Activated T-cell treated with anti-CD3 and anti-CD28 coated beads, Interleukin-2, amount 50 U/mL, for 24 hours (primary cell): ENCODE measurements at regions not wholly inside any gene's neighbourhood (a gene's known extent, or its start where the extent isn't known, plus 50 kb on each side); places are given as distances from the start of the nearest gene placed in this dataset.

Experiments used
- DNase-seq: peaks from one replicate; pipeline ENCODE4 v3.0.0-alpha.2; 2020
- H3K27ac Mint-ChIP-seq: 2 replicates; pipeline ENCODE4 v1.8.0; 2020; ENCODE audit warnings: mild to moderate bottlenecking, mixed read lengths
- H3K27me3 Mint-ChIP-seq: 2 replicates; pipeline ENCODE4 v1.8.0; 2020; ENCODE audit warnings: mixed read lengths
- H3K36me3 Mint-ChIP-seq: 2 replicates; pipeline ENCODE4 v1.8.0; 2020; ENCODE audit warnings: low read depth, mixed read lengths
- H3K4me1 Mint-ChIP-seq: 2 replicates; pipeline ENCODE4 v1.8.0; 2020; ENCODE audit warnings: low read depth, mixed read lengths
- H3K4me3 Mint-ChIP-seq: 2 replicates; pipeline ENCODE4 v1.8.0; 2020; ENCODE audit warnings: mild to moderate bottlenecking, moderate library complexity, mixed read lengths
- H3K9me3 Mint-ChIP-seq: 2 replicates; pipeline ENCODE4 v1.8.0; 2020; ENCODE audit warnings: mixed read lengths

DNA sequence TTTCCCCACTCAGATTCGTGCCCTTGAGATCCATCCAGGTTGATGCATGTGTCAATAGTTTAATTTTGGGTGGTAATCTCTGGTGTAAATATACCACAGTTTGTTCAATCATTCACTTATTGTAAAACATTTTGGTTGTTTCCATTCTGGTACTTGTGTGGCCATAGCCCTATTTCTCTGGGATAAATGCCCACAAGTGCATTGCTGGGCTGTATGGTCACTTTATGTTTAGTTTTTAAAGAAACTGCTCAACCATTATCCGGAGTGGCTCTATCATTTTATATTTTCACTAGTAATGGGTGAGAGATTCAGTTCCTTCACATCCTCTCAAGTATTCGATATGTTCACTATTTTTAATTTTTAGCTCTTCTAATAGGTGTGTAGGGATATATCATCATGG lies 60.7 kb upstream of the RNF24 start:
- DNase-seq, result no peak

DNA sequence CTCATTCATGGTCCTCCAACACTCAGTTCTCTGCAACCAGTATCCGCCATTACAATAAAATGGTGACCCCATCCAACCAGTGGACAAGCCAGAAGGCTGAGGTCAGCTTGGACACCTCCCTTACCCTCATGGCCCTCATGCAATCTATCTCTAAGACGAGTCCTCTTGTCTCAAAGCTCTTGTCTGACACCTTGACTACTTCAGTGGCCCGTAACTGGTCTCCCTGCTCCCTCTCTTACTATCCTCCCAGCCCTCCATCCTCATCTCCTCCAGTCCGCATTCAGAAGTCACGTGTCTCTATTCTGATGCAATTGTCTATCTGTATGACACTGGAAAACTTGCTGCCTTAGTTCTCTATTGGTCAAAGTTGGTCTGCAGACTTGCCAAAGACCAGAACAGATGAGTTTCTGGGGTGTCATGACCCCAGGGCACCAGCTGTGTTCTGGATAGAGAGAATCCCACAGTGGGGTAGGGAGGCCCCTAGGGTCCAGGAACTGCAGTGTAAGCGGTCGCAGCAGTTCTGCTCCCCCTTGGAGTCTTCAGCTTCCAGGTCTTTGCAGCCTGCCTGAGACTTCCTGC lies 59.6 kb upstream of the RNF24 start:
- no peaks in the 10 kb centered on the region for H3K27me3 Mint-ChIP-seq
- H3K27ac Mint-ChIP-seq, result no peak overlapping the region
- no peak for DNase-seq
- no peaks in the 10 kb centered on the region for H3K9me3 Mint-ChIP-seq
- no peaks in the 10 kb centered on the region for H3K36me3 Mint-ChIP-seq
- peaks cover 10% of the 10 kb centered on the region for H3K4me1 Mint-ChIP-seq
- no peak overlapping the region for H3K4me3 Mint-ChIP-seq

More for the DNA sequence above, 60.7 kb upstream of the RNF24 start:
- Mint-ChIP-seq H3K4me1 (peaks cover 10% of the 10 kb centered on the region), H3K27me3 (no peaks in the 10 kb centered on the region), H3K27ac (no peak overlapping the region), H3K4me3 (no peak overlapping the region), H3K9me3 (no peaks in the 10 kb centered on the region), H3K36me3 (no peaks in the 10 kb centered on the region)

DNA sequence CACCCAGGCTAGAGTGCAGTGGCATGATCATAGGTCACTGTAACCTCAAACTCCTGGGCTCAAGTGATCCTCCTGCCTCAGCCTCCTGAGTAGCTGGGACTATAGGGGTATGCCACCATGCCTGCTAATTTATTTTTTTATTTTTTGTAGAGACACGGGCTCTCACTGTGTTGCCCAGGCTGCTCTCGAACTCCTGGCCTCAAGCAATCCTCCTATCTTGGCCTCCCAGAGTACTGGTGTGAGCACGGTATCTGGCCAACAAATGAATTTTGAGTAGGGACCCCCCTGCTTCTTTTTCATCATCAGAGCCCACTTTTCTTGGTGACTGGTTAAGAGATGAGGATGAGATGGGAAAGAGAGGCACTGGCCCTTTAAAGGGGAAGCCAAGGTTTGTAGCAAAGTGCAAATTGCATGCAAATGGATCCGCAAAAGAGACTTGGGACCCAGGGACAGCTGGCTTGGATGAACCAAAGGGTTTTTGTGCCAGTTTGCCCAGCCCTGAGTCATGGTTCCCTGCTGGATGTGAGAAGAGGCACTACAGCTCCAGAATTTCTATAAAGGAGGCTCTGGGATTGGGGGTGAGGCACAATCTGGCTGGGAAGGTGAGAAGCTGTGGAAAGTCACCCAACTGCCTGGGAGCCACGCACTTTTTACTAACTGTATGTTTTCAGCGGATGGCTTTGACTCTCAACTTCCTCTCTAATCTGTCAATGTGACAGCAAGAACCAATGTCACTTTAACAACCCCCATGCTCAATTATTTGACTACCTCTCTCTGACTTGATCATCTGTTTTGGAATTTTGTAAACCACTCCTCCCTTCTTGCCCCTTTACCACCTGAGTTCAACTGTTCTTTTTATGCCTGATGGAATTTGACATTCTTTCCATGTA lies 58.7 kb upstream of the RNF24 start:
- Mint-ChIP-seq H3K9me3 (no peaks in the 10 kb centered on the region), H3K36me3 (no peaks in the 10 kb centered on the region), H3K4me3 (no peak overlapping the region), H3K4me1 (peaks cover 10% of the 10 kb centered on the region), H3K27me3 (no peaks in the 10 kb centered on the region), H3K27ac (no peak overlapping the region)
- no peak for DNase-seq

DNA sequence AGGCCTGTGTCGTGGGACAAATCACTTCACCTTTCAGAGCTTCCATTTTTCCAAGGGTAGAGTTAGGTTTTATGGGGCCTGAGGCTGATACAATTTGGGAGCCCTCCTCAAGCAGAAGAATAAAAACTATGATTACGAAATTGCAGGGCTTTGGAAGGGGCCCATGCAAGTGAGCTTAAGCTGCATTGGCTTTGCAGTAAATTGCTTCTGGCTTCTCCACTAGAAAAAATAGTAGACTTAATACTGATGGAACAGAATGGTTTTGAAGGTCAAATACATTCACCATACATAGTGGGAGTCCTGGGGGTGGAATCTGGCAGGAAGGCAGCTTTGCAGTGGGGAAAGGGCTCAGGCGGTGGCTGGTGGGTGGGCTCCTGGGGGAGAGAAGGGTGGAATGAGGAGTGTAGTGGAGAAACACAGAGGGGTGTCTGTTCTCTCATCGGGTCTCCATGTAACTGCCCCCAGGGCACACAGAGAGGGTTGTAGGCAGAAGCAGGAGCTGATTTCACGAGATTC lies 55.9 kb upstream of the RNF24 start:
- no peak for DNase-seq
- Mint-ChIP-seq H3K27ac (no peak overlapping the region), H3K4me3 (no peak overlapping the region), H3K27me3 (no peaks in the 10 kb centered on the region), H3K36me3 (no peaks in the 10 kb centered on the region), H3K9me3 (no peaks in the 10 kb centered on the region), H3K4me1 (peaks cover 9% of the 10 kb centered on the region)

DNA sequence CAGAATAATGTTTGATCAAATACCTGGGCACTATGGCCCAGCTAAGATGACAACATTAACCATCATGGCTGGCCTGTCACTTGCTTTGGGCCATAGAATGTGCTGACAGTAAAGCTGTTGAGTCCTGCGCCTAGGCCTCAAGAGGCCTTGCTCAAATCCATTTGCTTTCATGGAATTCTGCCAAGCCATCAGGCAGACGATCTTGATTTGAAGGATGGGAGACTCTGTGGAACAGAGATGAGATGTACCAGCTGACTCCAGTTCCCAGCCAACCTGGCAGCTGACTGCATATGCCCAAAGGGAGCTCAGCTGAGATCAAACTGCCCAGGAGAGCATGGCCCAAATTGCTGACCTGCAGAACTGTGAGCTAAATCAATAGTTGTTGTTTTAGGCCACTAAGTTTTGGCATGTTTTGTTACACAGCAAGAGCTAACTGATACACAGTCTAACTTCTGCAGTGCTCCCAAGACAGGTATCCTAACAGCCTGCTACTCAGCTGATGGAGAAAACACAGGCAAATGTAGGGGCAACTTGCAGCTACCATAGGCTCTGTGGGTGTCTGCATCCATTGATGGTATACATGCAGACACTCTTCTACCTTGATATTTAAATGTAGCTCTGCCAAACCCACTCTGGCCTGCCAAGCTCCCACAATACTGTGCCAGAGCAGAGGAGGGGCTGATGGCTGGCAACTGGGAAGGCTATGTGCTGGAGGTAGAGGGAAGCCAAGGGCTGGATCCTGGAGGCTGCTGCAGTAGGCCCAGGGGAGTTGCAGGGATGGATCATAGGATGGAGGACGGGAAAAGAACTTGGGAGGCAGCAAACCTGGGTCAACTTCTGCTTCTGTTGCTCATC lies 55.2 kb upstream of the RNF24 start:
- Mint-ChIP-seq H3K9me3 (no peaks in the 10 kb centered on the region), H3K36me3 (no peaks in the 10 kb centered on the region), H3K4me1 (peaks cover 15% of the 10 kb centered on the region), H3K27me3 (no peaks in the 10 kb centered on the region), H3K27ac (no peak overlapping the region), H3K4me3 (no peak overlapping the region)
- DNase-seq, result no peak

DNA sequence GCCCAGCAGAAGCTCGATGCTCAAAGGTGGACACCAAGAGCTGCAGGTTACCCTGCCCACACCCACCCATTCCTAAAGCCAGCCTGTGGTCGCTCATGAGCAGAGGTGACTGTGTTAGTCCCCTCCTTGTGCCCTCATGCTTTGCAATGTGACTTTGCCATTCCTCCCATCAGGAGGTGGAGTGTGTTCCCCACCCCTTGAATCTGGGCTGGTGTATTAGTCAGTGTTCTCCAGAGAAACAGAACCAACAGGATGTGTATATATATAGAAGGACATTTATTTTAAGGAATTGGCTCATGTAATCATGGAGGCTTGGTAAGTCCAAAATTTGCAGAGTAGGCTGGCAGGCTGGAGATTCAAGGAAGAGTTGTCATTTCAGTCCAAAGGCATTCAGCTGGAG lies 54.4 kb upstream of the RNF24 start:
- DNase-seq, result no peak
- H3K36me3 Mint-ChIP-seq, result no peaks in the 10 kb centered on the region
- H3K4me1 Mint-ChIP-seq, result peaks cover 15% of the 10 kb centered on the region
- H3K9me3 Mint-ChIP-seq, result no peaks in the 10 kb centered on the region
- H3K27me3 Mint-ChIP-seq, result no peaks in the 10 kb centered on the region
- H3K4me3 Mint-ChIP-seq, result no peak overlapping the region
- no peak overlapping the region for H3K27ac Mint-ChIP-seq

- Mint-ChIP-seq H3K27me3 (no peaks in the 10 kb centered on the region), H3K4me1 (peaks cover 15% of the 10 kb centered on the region), H3K9me3 (no peaks in the 10 kb centered on the region), H3K36me3 (no peaks in the 10 kb centered on the region), H3K4me3 (no peak overlapping the region), H3K27ac (no peak overlapping the region)
- DNase-seq, result no peak
Observed at GRCh38 chr20:4068708-4069107, 53.4 kb upstream of the RNF24 start.

DNA sequence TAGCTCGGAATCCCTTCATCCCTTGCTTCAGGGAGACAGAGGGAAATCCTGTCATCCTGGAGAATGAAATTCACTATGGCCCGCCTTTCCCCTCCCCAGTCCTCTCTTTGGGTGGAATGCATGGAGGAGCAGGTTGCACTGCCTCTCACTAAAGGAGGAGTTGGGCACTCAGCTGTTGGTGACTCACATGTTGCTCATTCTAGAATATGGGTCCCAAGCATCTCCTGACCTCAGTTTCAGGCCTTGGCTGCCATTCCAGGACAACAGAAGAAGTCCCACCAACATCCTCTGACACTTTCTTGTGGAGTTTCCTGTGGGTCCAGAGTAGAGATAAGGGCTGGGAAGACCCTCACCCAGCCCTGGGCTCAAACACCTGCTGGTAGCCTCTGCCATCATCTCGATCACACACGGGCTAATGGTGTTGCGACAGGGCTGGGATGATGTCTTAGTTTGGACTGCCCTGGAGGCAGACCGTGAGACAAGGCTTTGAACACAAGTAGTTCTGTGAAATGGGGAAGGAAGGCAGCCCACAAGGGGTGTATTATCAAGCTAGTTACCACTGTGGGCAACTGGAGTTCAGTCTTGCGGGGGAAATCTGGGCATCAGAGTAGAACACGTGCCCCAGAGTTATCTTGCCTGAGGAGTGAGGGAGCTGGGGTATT lies 52.4 kb upstream of the RNF24 start:
- no peak for DNase-seq
- Mint-ChIP-seq H3K4me1 (peaks cover 15% of the 10 kb centered on the region), H3K27me3 (no peaks in the 10 kb centered on the region), H3K9me3 (no peaks in the 10 kb centered on the region), H3K36me3 (no peaks in the 10 kb centered on the region), H3K27ac (no peak overlapping the region), H3K4me3 (no peak overlapping the region)

DNA sequence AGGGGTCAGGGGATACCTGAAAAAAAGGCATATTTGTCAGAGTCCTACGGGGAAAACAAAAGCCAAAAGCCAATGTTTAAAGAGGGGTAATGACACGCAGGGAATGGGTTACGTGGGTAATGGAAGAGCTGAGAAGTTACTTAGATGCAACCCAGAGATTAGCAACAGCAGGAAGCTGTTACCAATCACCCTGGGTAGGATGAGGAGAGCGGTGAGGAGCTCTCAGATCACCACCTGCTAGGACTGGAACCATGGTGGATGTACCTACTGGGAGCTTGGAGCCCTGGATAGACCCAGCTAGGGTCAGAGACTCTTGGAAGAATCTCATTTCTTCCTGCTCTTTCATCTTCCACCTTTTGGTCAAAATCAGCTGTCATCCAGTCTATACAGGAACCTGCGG lies 51.2 kb upstream of the RNF24 start:
- DNase-seq, result no peak
- H3K27ac Mint-ChIP-seq, result no peak overlapping the region
- H3K36me3 Mint-ChIP-seq, result no peaks in the 10 kb centered on the region
- H3K27me3 Mint-ChIP-seq, result no peaks in the 10 kb centered on the region
- H3K4me1 Mint-ChIP-seq, result peaks cover 15% of the 10 kb centered on the region
- H3K4me3 Mint-ChIP-seq, result no peak overlapping the region
- no peaks in the 10 kb centered on the region for H3K9me3 Mint-ChIP-seq

DNA sequence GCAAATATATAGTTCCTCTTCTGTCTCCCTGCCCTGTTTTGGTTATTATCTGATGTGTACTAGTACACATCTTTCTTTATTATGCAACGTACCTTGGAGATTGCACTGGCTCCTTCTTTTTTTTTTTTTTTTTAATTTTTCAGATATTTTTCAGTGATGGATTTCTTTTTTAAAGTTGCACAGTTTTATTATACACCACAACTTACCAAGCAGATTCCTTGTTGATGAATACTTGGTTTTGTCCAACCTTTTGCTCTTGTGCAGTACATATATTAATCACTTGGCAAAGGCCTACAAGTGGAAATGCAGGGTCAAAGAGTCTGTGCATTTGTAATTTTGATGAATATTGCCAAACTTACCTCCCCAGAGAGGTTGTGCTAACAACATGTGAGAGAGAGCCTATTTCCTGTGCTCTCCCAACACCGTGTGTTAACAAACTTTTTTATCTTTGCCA lies 50.1 kb upstream of the RNF24 start:
- H3K27ac Mint-ChIP-seq, result no peak overlapping the region
- no peak overlapping the region for H3K4me3 Mint-ChIP-seq
- no peaks in the 10 kb centered on the region for H3K36me3 Mint-ChIP-seq
- no peaks in the 10 kb centered on the region for H3K9me3 Mint-ChIP-seq
- H3K4me1 Mint-ChIP-seq, result peaks cover 15% of the 10 kb centered on the region
- no peak for DNase-seq
- no peaks in the 10 kb centered on the region for H3K27me3 Mint-ChIP-seq
